HCT116 (cell line): ENCODE measurements at regions not wholly inside any gene's neighbourhood (a gene's known extent, or its start where the extent isn't known, plus 50 kb on each side); places are given as distances from the start of the nearest gene placed in this dataset.

Source experiments
- ATAC-seq: fragments of 200-7000 bp; cut with Tn5 transposase; 2 replicates; pipeline ENCODE4 v1.9.1; 2020; ENCODE audit warnings: mild to moderate bottlenecking, moderate library complexity
- BruUV-seq: library from RNA; stranded (reverse); fragments of 400-500 nt; replicated peaks from 2 replicates; lab custom pipeline; 2021; lab: Mats Ljungman, UMichigan
- CTCF ChIA-PET: fragments of 300-600 bp; sonication (Branson Sonifier 250); formaldehyde crosslinking; loops from one replicate; lab custom pipeline; 2021; ENCODE audit warnings: antibody characterized with exemption; lab: Charles Lee
- POLR2A ChIA-PET: fragments of 300-600, 350-600 bp; sonication (Branson Sonifier 250); formaldehyde crosslinking; loops from one replicate; lab custom pipeline; 2021; ENCODE audit warnings: antibody characterized with exemption; lab: Charles Lee
- RAD21 ChIA-PET, 2 experiments: fragments of 300-600 bp; sonication (Branson Sonifier 250); formaldehyde crosslinking; loops; one replicate each; lab custom pipeline; 2023; ENCODE audit warnings: low total read pairs in 2 of 2; ENCODE audit not compliant: uncharacterized antibody in 2 of 2, unreplicated experiment in 2 of 2, low non-redundant PET in 1 of 2; lab: Charles Lee
- DNase-seq: peaks from one replicate; pipeline ENCODE4 v3.0.0-alpha.2; 2010; ENCODE audit warnings: low read depth, low spot score
- H2AFZ ChIP-seq: fragments of 200-600 bp; shearing (Covaris generic), sonication (generic); 2 replicates; pipeline ENCODE4 v1.6.1; 2017; ENCODE audit warnings: low read depth, mixed run types, mixed read lengths, antibody characterized with exemption, low read length; ENCODE audit not compliant: poor library complexity, severe bottlenecking
- H3K27ac ChIP-seq: 2 replicates; pipeline ENCODE4 v1.5.1; 2012; ENCODE audit warnings: low read depth, low read length
- H3K27me3 ChIP-seq: fragments of 200-600 bp; sonication (generic); 2 replicates; pipeline ENCODE4 v1.6.1; 2016; ENCODE audit warnings: mixed run types, low read length, mixed read lengths; ENCODE audit not compliant: insufficient read depth
- H3K36me3 ChIP-seq, 2 experiments: fragments of 200-500 bp in 1 of 2; fragments of 200-600 bp in 1 of 2; sonication (Bioruptor generic) in 1 of 2; sonication (generic) in 1 of 2; 2 replicates each; pipeline versions ENCODE4 v1.5.1 to v1.6.1; 2014 to 2016; ENCODE audit warnings: low read length in 2 of 2, inconsistent platforms in 1 of 2, mixed read lengths in 1 of 2, mixed run types in 1 of 2; ENCODE audit not compliant: insufficient read depth in 2 of 2, control insufficient read depth in 1 of 2
- H3K4me1 ChIP-seq, 2 experiments: fragments of 200-600 bp in 1 of 2; sonication (generic) in 1 of 2; 2 replicates each; pipeline versions ENCODE4 v1.5.1 to v1.6.1; 2012 to 2017; ENCODE audit warnings: low read length in 2 of 2, inconsistent platforms in 1 of 2, mild to moderate bottlenecking in 1 of 2, mixed read lengths in 1 of 2, mixed run types in 1 of 2, moderate library complexity in 1 of 2; ENCODE audit not compliant: insufficient read depth in 2 of 2, control insufficient read depth in 1 of 2
- H3K4me2 ChIP-seq: fragments of 200-600 bp; sonication (generic); 2 replicates; pipeline ENCODE4 v1.6.1; 2017; ENCODE audit warnings: mixed run types, low read length, mixed read lengths
- H3K4me3 ChIP-seq, 2 experiments: fragments of 200-600 bp in 1 of 2; sonication (generic) in 1 of 2; replicated peaks in 1 of 2; 2 replicates each; pipeline ENCODE4 v1.5.1; 2011 to 2016; ENCODE audit warnings: low read length in 2 of 2, control low read depth in 1 of 2, low read depth in 1 of 2, mild to moderate bottlenecking in 1 of 2, mixed read lengths in 1 of 2, mixed run types in 1 of 2
- H3K79me2 ChIP-seq: fragments of 200-600 bp; sonication (generic); 2 replicates; pipeline ENCODE4 v1.6.1; 2017; ENCODE audit warnings: mild to moderate bottlenecking, mixed run types, low read length, moderate library complexity, mixed read lengths; ENCODE audit not compliant: insufficient read depth
- H3K9ac ChIP-seq: fragments of 200-600 bp; sonication (generic); 2 replicates; pipeline ENCODE4 v1.6.1; 2016; ENCODE audit warnings: low read length, mixed read lengths
- H3K9me2 ChIP-seq: fragments of 200-600 bp; sonication (generic), shearing (Covaris generic); 2 replicates; pipeline ENCODE4 v1.6.1; 2017; ENCODE audit warnings: mixed run types, mild to moderate bottlenecking, moderate library complexity; ENCODE audit not compliant: insufficient read depth
- H3K9me3 ChIP-seq, 2 experiments: fragments of 200-500 bp in 1 of 2; fragments of 200-600 bp in 1 of 2; sonication (Bioruptor generic) in 1 of 2; sonication (generic) in 1 of 2; 2 replicates each; pipeline ENCODE4 v1.6.1; 2014 to 2017; ENCODE audit warnings: low read length in 2 of 2, mixed read lengths in 2 of 2, inconsistent platforms in 1 of 2, low read depth in 1 of 2, mild to moderate bottlenecking in 1 of 2, mixed run types in 1 of 2, moderate library complexity in 1 of 2; ENCODE audit not compliant: control insufficient read depth in 1 of 2, insufficient read depth in 1 of 2
- H4K20me1 ChIP-seq: fragments of 200-600 bp; sonication (generic), shearing (Covaris generic); 2 replicates; pipeline ENCODE4 v1.6.1; 2017; ENCODE audit warnings: mixed run types, mild to moderate bottlenecking, moderate library complexity; ENCODE audit not compliant: insufficient read depth
- ATF3 ChIP-seq: IDR thresholded peaks from 2 replicates; pipeline ENCODE4 v1.6.1; 2012
- CBX3 ChIP-seq: IDR thresholded peaks from 2 replicates; pipeline ENCODE4 v1.6.1; 2012; ENCODE audit warnings: low read depth
- CEBPB ChIP-seq: IDR thresholded peaks from 2 replicates; pipeline ENCODE4 v1.6.1; 2012; ENCODE audit warnings: low read depth
- EGR1 ChIP-seq: IDR thresholded peaks from 2 replicates; pipeline ENCODE4 v1.6.1; 2012; ENCODE audit warnings: low read depth
- ELF1 ChIP-seq: IDR thresholded peaks from 2 replicates; pipeline ENCODE4 v1.6.1; 2012; ENCODE audit warnings: low read depth, borderline replicate concordance
- JUND ChIP-seq: IDR thresholded peaks from 2 replicates; pipeline ENCODE4 v1.6.1; 2012
- POLR2A ChIP-seq: IDR thresholded peaks from 2 replicates; pipeline ENCODE4 v1.7.0; 2011; ENCODE audit warnings: borderline replicate concordance; ENCODE audit not compliant: insufficient read depth, insufficient read length; ENCODE audit errors: extremely low read depth
- RAD21 ChIP-seq: IDR thresholded peaks from 2 replicates; pipeline ENCODE4 v1.6.1; 2012; ENCODE audit warnings: low read depth, mild to moderate bottlenecking
- REST ChIP-seq: IDR thresholded peaks from 2 replicates; pipeline ENCODE4 v1.6.1; 2012; ENCODE audit warnings: low read depth
- SIN3A ChIP-seq: IDR thresholded peaks from 2 replicates; pipeline ENCODE4 v1.6.1; 2012; ENCODE audit warnings: low read depth
- SP1 ChIP-seq: IDR thresholded peaks from 2 replicates; pipeline ENCODE4 v1.6.1; 2012; ENCODE audit warnings: low read depth
- SRF ChIP-seq: IDR thresholded peaks from 2 replicates; pipeline ENCODE4 v1.6.1; 2012; ENCODE audit warnings: low read depth
- TCF7L2 ChIP-seq: IDR thresholded peaks from 2 replicates; pipeline ENCODE4 v1.7.0; 2011; ENCODE audit warnings: borderline replicate concordance, inconsistent platforms; ENCODE audit not compliant: insufficient read depth, insufficient read length; ENCODE audit errors: extremely low read depth
- YY1 ChIP-seq: IDR thresholded peaks from 2 replicates; pipeline ENCODE4 v1.6.1; 2011; ENCODE audit warnings: low read length, low read depth, moderate library complexity, mild to moderate bottlenecking; ENCODE audit not compliant: insufficient replicate concordance; ENCODE audit errors: extremely low read depth
- ZBTB33 ChIP-seq: IDR thresholded peaks from 2 replicates; pipeline ENCODE4 v1.6.1; 2011; ENCODE audit warnings: mild to moderate bottlenecking, low read length, moderate library complexity; ENCODE audit not compliant: insufficient replicate concordance; ENCODE audit errors: extremely low read depth
- ZFX ChIP-seq: fragments of 450-650 bp; IDR thresholded peaks from 2 replicates; pipeline ENCODE4 v1.6.1; 2017
- ZNF274 ChIP-seq: fragments of 200-500 bp; sonication (Bioruptor generic); IDR thresholded peaks from 2 replicates; pipeline ENCODE4 v1.6.1; 2014; ENCODE audit warnings: mild to moderate bottlenecking, low read depth, low read length, inconsistent platforms
- intact Hi-C: fragments of 100-400 bp; cut with micrococcal nuclease; formaldehyde crosslinking; loops from 2 replicates; pipeline ENCODE4 v1.10.0; 2022
- TF ChIP-seq, protein P1 (sequence below): IDR thresholded peaks from 2 replicates; pipeline ENCODE4 v1.6.1; 2012
- TF ChIP-seq, protein P2 (sequence below), 3 experiments: fragments of 200-600 bp in 1 of 3; sonication (generic) in 1 of 3; IDR thresholded peaks in 2 of 3; conservative IDR thresholded peaks in 1 of 3; 2 replicates each; pipeline ENCODE4 v1.5.1; 2012 to 2017; ENCODE audit warnings: low read depth in 2 of 3, low read length in 2 of 3, antibody characterized with exemption in 1 of 3, borderline replicate concordance in 1 of 3, control low read depth in 1 of 3, mild to moderate bottlenecking in 1 of 3, mixed read lengths in 1 of 3, mixed run types in 1 of 3, moderate library complexity in 1 of 3; ENCODE audit not compliant: insufficient read depth in 1 of 3

DNA sequence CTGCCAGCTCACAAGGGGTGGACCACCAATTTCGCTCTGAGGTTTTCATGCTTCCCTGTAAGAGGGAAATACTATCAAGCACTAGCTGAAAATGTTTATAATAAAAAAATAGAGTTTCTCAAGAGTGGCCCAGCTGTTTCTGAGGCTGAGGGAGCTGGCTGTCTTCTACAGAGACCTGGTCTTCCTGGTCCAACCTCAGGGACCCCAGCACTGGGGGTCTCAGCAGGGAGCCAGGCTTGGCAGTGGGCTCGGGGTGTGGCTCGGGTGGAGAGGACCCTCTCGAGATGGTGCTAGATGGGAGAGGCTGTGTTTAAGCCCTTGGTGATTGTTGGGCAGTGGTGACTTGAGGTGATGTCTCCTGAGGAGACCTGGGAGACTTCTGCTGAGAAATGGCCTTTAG lies 87.3 kb upstream of the SHH start:
- no peak overlapping the region for H2AFZ ChIP-seq
- CTCF ChIA-PET = no interaction called here
- POLR2A ChIA-PET = no interaction called here
- DNase-seq (no peak), ATAC-seq (no peak)
- TF ChIP-seq SRF = no peak
- TF ChIP-seq, protein P1, sequence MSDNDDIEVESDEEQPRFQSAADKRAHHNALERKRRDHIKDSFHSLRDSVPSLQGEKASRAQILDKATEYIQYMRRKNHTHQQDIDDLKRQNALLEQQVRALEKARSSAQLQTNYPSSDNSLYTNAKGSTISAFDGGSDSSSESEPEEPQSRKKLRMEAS = no peak
- TF ChIP-seq SIN3A = no peak
- TF ChIP-seq ZBTB33 = no peak
- TF ChIP-seq ELF1 = no peak
- TF ChIP-seq ATF3 = no peak
- TF ChIP-seq ZNF274 = no peak
- no peak for TF ChIP-seq REST
- TF ChIP-seq, protein P2, sequence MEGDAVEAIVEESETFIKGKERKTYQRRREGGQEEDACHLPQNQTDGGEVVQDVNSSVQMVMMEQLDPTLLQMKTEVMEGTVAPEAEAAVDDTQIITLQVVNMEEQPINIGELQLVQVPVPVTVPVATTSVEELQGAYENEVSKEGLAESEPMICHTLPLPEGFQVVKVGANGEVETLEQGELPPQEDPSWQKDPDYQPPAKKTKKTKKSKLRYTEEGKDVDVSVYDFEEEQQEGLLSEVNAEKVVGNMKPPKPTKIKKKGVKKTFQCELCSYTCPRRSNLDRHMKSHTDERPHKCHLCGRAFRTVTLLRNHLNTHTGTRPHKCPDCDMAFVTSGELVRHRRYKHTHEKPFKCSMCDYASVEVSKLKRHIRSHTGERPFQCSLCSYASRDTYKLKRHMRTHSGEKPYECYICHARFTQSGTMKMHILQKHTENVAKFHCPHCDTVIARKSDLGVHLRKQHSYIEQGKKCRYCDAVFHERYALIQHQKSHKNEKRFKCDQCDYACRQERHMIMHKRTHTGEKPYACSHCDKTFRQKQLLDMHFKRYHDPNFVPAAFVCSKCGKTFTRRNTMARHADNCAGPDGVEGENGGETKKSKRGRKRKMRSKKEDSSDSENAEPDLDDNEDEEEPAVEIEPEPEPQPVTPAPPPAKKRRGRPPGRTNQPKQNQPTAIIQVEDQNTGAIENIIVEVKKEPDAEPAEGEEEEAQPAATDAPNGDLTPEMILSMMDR (IDR thresholded peaks at IDR 0.05 in 2 of 3, conservative IDR thresholded peaks at IDR 0.05 in 1 of 3; ENCODE audit: borderline replicate concordance in 1 of 3, insufficient read depth in 1 of 3, low read depth in 2 of 3, low read length in 2 of 3) = no peak
- no peak for TF ChIP-seq POLR2A
- no peak for TF ChIP-seq RAD21
- no peak for TF ChIP-seq EGR1
- TF ChIP-seq JUND = no peak
- TF ChIP-seq YY1 = no peak
- no peak for TF ChIP-seq ZFX
- no peak for TF ChIP-seq SP1
- TF ChIP-seq CEBPB = no peak
- no peak for TF ChIP-seq CBX3
- TF ChIP-seq TCF7L2 = no peak
- intact Hi-C loops = no loop called here
- H3K4me2 ChIP-seq = no peak overlapping the region
- H3K79me2 ChIP-seq = no peaks in the 10 kb centered on the region
- no peaks in the 10 kb centered on the region for H3K27me3 ChIP-seq
- H3K4me1 ChIP-seq = peaks cover 14 to 24% of the 10 kb centered on the region in 2 experiments; a peak in 3 of 4 replicates
- RAD21 ChIA-PET = no interaction called here
- no peak overlapping the region for H3K27ac ChIP-seq
- H3K9me3 ChIP-seq = no peaks in the 10 kb centered on the region
- no peak overlapping the region for H3K4me3 ChIP-seq
- no peaks in the 10 kb centered on the region for H3K9me2 ChIP-seq
- H3K36me3 ChIP-seq = no peaks in the 10 kb centered on the region
- BruUV-seq = no TSS peak
- H3K9ac ChIP-seq = no peak overlapping the region
- no peaks in the 10 kb centered on the region for H4K20me1 ChIP-seq
